Cardiac muscle cell (in vitro differentiated cells and primary cell): ENCODE measurements at regions not wholly inside any gene's neighbourhood (a gene's known extent, or its start where the extent isn't known, plus 50 kb on each side); places are given as distances from the start of the nearest gene placed in this dataset.
A peak's percentile ranks its signal among the peaks of the same experiment; 100 is the strongest.

ENCODE experiments used
- DNase-seq, 2 donors: peaks; one replicate each; pipeline versions ENCODE4 v3.0.0 to v3.0.0-alpha.2; 2010 to 2017; ENCODE audit warnings: low read depth in 1 of 2, low spot score in 1 of 2
- H3K27ac ChIP-seq: fragments of 200-600 bp; sonication (generic); 2 replicates; pipeline ENCODE4 v1.5.1; 2016
- H3K27me3 ChIP-seq: fragments of 200-600 bp; sonication (generic); 2 replicates; pipeline ENCODE4 v1.6.0; 2016; ENCODE audit warnings: control low read depth
- H3K36me3 ChIP-seq: fragments of 200-600 bp; sonication (generic); 2 replicates; pipeline ENCODE4 v1.5.1; 2016; ENCODE audit warnings: control low read depth
- H3K4me1 ChIP-seq: fragments of 200-600 bp; sonication (generic); 2 replicates; pipeline ENCODE4 v1.8.1; 2017; ENCODE audit warnings: low read depth, mild to moderate bottlenecking, mixed run types
- H3K4me3 ChIP-seq: fragments of 200-600 bp; sonication (generic); 2 replicates; pipeline ENCODE4 v1.5.1; 2016; ENCODE audit warnings: mild to moderate bottlenecking
- H3K9me3 ChIP-seq: fragments of 200-600 bp; sonication (generic); 2 replicates; pipeline ENCODE4 v1.5.1; 2017; ENCODE audit warnings: low read depth, mild to moderate bottlenecking, control low read depth
- CTCF ChIP-seq: IDR thresholded peaks from 2 replicates; pipeline ENCODE4 v1.5.1; 2012; ENCODE audit warnings: low read depth, mild to moderate bottlenecking, low read length

- Histone ChIP-seq H3K27ac (no peak overlapping the region), H3K4me3 (no peak overlapping the region), H3K4me1 (no peaks in the 10 kb centered on the region), H3K9me3 (no peaks in the 10 kb centered on the region), H3K36me3 (no peaks in the 10 kb centered on the region), H3K27me3 (no peaks in the 10 kb centered on the region)
- TF ChIP-seq CTCF, result no peak
- DNase-seq, result no peak
Measured at GRCh38 chr7:131792311-131792710, 235.9 kb upstream of the PODXL start.

- no peaks in the 10 kb centered on the region for H3K4me1 ChIP-seq
- H3K9me3 ChIP-seq, result no peaks in the 10 kb centered on the region
- H3K27ac ChIP-seq, result no peak overlapping the region
- no peak for TF ChIP-seq CTCF
- no peaks in the 10 kb centered on the region for H3K36me3 ChIP-seq
- H3K27me3 ChIP-seq, result no peaks in the 10 kb centered on the region
- DNase-seq, result no peak
- no peak overlapping the region for H3K4me3 ChIP-seq
Measured at GRCh38 chr7:131787101-131787500, 230.7 kb upstream of the PODXL start.

- H3K36me3 ChIP-seq, result no peaks in the 10 kb centered on the region
- H3K27ac ChIP-seq, result no peak overlapping the region
- no peak for TF ChIP-seq CTCF
Measured at GRCh38 chr7:131786204-131786603, 229.8 kb upstream of the PODXL start.

GRCh38 chr7:131778601-131779000 is 222.2 kb upstream of the PODXL start:
- Histone ChIP-seq H3K4me1 (peaks cover 5% of the 10 kb centered on the region), H3K27me3 (no peaks in the 10 kb centered on the region), H3K27ac (no peak overlapping the region), H3K4me3 (no peak overlapping the region), H3K36me3 (no peaks in the 10 kb centered on the region), H3K9me3 (no peaks in the 10 kb centered on the region)
- no peak for TF ChIP-seq CTCF
- no peak for DNase-seq

More at GRCh38 chr7:131786204-131786603, 229.8 kb upstream of the PODXL start:
- Histone ChIP-seq H3K27me3 (no peaks in the 10 kb centered on the region), H3K4me3 (no peak overlapping the region), H3K4me1 (no peaks in the 10 kb centered on the region), H3K9me3 (no peaks in the 10 kb centered on the region)
- no peak for DNase-seq

- Histone ChIP-seq H3K4me3 (no peak overlapping the region), H3K9me3 (no peaks in the 10 kb centered on the region), H3K27me3 (no peaks in the 10 kb centered on the region), H3K27ac (no peak overlapping the region), H3K4me1 (peaks cover 5% of the 10 kb centered on the region), H3K36me3 (no peaks in the 10 kb centered on the region)
- no peak for TF ChIP-seq CTCF
- peak in 1 of 2 donors; percentile 21 for DNase-seq
Measured at GRCh38 chr7:131774419-131775220, 218.2 kb upstream of the PODXL start.
